NCI-H526 treated with DMSO at 0.1 percent for 48 hours (cell line): ENCODE measurements at regions not wholly inside any gene's neighbourhood (a gene's known extent, or its start where the extent isn't known, plus 50 kb on each side); places are given as distances from the start of the nearest gene placed in this dataset.

Experiments
- DNase-seq: peaks from one replicate; lab custom pipeline; 2025; lab: John Stamatoyannopoulos, UW

GRCh38 chr6:14966096-14966905 lies 279.6 kb upstream of the JARID2 start:
- DNase-seq = no peak

DNA sequence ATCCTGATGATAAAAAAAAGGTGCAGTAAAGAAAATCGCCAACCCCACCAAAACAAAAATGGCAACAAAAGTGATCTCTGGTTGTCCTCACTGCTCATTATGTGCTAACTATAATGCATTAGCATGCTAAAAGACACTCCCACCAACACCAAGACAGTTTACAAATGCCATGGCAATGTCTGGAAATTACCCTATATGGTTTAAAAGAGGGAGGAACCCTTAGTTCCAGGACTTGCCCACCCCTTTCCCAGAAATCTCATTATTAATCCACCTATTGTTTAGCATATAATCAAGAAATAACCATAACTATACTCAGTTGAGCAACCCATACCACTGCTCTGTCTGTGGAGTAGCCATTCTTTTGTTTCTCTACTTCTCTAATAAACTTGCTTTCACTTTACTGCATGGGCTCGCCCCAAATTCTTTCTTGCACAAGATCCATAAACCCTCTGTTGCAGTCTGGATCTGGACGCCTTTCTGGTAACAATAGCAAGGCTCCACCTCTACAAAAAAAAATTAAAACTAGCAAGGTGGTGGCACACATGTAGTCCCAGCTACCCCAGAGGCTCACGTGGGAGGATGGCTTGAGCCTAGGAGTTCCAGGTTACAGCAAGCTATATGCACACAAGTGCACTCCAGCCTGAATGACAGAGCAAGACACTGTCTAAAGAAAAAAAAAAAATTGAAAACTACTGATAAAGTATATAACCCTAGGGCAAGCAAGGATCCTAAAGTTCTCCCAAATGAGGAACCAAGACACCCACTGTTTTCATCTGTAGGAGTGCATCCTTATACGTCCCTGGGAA lies 278.8 kb upstream of the JARID2 start:
- no peak for DNase-seq

DNA sequence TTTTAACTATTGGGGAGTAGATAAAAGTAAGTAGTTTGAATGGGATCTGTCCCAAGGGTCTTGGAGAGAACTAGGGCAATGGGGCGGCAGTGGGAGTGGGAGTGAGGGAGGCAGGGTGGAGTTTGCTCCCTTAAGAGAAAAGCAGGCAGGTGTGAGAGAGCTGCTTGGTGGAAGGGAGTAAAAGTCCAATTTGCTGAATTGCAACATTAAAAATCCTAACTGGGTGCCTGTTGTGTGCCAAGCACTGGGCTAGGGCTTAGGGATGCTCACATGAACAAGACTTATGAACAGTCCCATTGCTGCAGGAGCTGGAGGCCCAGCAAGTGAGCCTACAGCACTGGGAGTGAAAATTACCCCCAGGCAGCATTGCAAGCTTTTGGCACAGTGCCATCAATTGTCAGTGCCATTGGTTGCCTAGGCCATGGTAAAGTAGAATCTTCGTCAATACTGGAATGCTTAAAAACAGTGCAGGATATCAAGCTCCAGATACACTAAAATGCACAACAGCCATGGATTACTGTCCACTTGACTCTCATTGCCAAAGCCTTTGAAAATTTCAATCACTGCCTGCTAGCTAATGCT lies 277.7 kb upstream of the JARID2 start:
- no peak for DNase-seq

GRCh38 chr6:14969126-14969525 lies 276.7 kb upstream of the JARID2 start:
- no peak for DNase-seq

DNA sequence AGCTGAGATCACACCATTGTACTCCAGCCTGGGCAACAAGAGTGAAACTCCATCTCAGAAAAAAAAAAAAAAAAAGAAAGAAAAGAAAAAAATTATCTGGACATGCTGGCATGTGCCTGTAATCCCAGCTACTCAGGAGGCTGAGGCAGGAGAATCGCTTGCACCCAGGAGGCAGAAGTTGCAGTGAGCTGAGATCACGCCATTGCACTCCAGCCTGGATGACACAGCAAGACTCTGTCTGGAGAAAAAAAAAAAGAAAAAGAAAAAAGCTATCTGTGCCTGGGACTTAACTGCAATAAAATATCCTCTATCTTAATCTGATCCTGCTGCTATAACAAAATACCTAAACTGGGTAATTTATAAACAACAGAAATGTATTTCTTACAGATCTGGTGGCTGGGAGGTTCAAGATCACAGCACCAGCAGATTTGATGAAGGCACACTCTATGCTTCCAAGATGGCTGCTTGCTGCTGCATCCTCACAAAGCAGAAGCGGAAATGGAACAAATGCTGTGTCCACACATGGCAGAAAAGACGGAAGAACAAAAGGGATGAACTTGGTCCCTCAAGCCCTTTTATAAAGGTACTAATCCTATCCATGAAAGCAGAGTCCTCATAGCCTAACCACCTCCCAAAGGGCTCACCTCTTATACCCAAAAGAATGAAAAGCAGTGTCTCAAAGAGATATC lies 273.3 kb upstream of the JARID2 start:
- DNase-seq = no peak

GRCh38 chr6:14974372-14974771 lies 271.5 kb upstream of the JARID2 start:
- no peak for DNase-seq

- DNase-seq = no peak
These were observed 270.9 kb upstream of the JARID2 start for GRCh38 chr6:14974792-14975470.

- no peak for DNase-seq
These were observed 270.4 kb upstream of the JARID2 start for GRCh38 chr6:14975471-14975817.

DNA sequence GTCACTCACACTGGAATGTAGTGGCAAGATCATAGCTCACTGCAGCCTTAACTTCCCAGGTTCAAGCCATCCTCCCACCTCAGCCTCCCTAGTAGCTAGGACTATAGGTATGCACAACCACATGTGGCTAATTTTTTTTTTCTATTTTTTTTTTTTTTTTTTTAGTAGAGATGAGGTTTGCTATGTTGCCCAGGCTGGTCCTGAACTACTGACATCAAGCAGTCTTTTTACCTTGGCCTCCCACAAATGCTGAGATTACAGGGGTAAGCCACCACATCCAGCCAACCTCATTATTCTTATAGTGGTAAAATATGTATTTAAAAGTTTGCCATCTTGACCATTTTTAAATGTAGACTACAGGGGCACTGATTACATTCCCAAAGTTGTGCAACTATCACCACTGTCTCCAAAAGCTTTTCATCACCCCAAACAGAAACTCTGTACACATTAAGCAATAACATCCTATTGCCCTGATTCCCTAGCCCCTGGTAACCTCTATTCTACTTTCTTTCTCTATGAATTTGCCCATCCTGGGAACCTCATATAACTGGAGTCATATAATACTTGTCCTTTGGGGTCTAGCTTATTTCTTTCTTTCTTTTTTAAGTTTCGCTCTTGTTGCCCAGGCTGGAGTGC lies 268.0 kb upstream of the JARID2 start:
- DNase-seq = no peak

DNA sequence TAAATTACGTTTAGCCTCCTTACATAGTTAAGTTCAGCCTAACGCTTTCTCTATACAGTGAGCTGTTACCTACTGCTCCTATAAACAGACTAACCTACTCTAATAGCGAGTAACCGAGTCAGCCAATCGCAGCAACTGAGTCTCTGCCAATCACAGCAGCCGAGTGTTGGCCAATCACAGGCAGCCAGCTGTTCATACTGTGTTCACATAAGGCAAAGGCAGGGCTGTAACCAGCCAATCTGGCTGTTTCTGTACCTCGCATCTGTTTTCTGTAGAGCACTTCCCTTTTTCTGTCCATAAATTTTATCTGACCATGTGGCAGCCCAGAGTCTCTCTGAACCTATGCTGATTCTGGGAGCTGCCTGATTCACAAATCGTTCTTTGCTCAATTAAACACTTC lies 263.9 kb upstream of the JARID2 start:
- DNase-seq = no peak

DNA sequence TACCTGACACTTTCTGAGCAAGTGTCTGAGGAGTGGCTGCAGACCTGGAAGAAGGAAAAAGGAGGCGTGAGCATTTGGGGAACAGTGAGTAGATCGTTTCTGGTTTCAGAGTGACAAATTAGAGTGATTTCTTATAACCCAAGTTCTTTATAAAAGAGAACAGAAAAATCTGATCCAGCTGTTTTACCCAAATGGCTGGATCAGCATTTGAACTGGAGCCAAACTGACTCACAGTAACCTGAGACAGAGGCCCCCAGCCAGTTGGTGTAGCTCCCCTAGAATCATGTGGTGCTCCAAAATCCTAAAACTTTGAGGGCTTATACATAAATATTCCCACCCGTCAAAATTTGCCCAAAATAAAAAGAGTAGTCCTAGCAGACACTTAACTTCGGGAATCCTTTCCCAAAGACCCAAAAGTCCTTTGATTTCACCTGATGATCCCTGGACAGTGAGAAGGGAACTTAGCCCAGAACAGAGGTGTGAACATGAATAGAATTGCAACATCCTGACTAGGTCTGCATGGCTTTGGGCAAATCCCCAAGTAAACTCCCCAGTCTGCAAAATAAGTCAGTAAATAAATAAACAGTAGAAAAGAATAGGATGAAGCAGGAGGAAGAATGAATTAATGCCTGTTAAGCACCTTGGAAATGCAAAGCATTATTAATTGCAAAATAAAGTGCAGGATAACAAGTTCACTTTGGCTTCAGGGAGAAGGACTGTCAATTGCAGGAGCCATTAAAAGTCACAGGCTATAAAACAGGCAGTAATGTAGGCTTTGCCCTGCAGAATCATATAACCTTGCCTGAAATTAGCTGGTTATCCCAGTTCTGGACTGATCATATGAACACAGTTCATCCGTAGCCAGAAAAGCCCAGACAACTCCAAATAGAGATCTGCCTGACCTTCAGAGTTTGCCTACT lies 262.0 kb upstream of the JARID2 start:
- DNase-seq = no peak

- DNase-seq = no peak
These were observed 261.4 kb upstream of the JARID2 start for GRCh38 chr6:14984519-14984853.

DNA sequence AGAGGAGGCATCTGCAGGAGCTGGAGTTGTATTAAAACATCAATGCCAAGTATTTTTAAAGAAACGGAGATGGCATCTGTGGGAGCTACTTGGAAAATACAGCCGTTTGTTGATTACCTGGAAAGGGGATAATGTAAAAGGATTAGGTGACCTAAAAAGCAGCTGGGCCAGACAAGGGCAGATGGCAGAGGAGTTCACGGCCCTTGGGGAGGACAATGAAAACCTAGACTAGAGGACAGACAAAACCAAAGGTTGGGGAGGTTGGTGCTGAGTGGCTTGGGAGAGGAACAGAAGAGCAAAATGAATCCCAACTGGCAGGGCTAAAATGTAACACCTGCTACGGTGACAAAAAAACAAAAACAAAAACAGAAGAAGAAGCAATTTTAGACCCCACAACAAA lies 260.5 kb upstream of the JARID2 start:
- DNase-seq = no peak

GRCh38 chr6:14986370-14986769 lies 259.5 kb upstream of the JARID2 start:
- DNase-seq = no peak

- DNase-seq = no peak
These were observed 258.4 kb upstream of the JARID2 start for GRCh38 chr6:14987490-14987889.

DNA sequence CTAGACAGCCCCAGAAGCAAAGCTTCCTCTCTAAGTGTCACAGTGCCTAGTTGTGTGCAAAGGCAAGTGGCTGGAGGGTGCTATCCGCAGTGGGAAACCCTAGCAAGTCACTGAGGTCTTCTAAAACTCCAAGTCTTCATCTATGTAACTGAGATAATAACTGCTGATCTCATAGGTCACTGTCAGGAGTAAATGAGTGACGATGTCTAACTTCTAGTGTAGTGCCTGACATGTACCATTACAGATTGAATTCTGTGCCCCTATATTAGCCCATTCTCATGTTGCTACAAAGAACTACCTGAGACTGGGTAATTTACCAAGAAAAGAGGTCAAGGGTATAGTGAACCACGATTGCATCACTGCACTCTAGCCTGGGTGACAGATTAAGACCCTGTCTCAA lies 253.5 kb upstream of the JARID2 start:
- no peak for DNase-seq

- no peak for DNase-seq
These were observed 250.7 kb upstream of the JARID2 start for GRCh38 chr6:14995208-14995607.

GRCh38 chr6:14995966-14996602 lies 249.8 kb upstream of the JARID2 start:
- no peak for DNase-seq

- DNase-seq = no peak
These were observed 249.0 kb upstream of the JARID2 start for GRCh38 chr6:14996892-14997291.

DNA sequence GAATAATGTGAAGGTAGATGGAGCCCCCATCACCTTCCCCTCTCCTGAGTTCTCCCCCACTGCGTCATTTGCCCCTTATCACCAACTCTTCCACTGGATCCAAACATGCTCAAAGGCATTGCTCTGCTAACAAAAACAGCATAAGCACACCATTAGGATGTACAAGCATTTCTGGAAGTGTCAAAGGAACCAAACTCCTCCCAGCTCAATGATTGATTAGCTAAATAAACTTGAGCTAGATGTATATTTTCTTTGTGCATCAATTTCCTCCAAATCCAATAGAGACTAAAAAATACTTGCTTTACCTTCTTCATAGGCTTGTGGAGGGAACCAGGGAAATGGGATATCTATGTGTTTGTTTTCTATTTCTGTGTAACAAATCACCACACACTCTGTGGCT lies 248.4 kb upstream of the JARID2 start:
- DNase-seq = no peak
